ENCODE measurements at regions not wholly inside any gene's neighbourhood (a gene's known extent, or its start where the extent isn't known, plus 50 kb on each side); places are given as distances from the start of the nearest gene placed in this dataset.
"Not testable (repeated sequence)": the region's sequence is repeated elsewhere in the genome, so short reads cannot be mapped to it uniquely, and the experiment has no call there.

- H3K36me3 Mint-ChIP-seq (ENCODE audit: insufficient read depth in 2 of 2): no peaks in the 10 kb centered on the region
Observed at GRCh38 chr12:115870510-115870909, 407.0 kb downstream of the MED13L start.

GRCh38 chr12:115870021-115870420 lies 407.5 kb downstream of the MED13L start:
- H3K4me3 Mint-ChIP-seq: no peak overlapping the region
- no peak overlapping the region for H3K27ac Mint-ChIP-seq
- H3K4me1 Mint-ChIP-seq (ENCODE audit: low read depth): no peaks in the 10 kb centered on the region
- ATAC-seq (replicated peaks in 1 of 2) (no peak), DNase-seq (no peak)
- H3K9me3 Mint-ChIP-seq: no peaks in the 10 kb centered on the region
- peaks cover 32% of the 10 kb centered on the region for H3K27me3 Mint-ChIP-seq (ENCODE audit: low read depth)
- no peaks in the 10 kb centered on the region for H3K36me3 Mint-ChIP-seq (ENCODE audit: insufficient read depth in 2 of 2)

More at GRCh38 chr12:115870510-115870909, 407.0 kb downstream of the MED13L start:
- DNase-seq: no peak
- peaks cover 36% of the 10 kb centered on the region for H3K27me3 Mint-ChIP-seq (ENCODE audit: low read depth)
- no peak overlapping the region for H3K4me3 Mint-ChIP-seq
- no peaks in the 10 kb centered on the region for H3K9me3 Mint-ChIP-seq
- H3K27ac Mint-ChIP-seq: no peak overlapping the region
- H3K4me1 Mint-ChIP-seq (ENCODE audit: low read depth): no peaks in the 10 kb centered on the region
- ATAC-seq (replicated peaks in 1 of 2): no peak

DNA sequence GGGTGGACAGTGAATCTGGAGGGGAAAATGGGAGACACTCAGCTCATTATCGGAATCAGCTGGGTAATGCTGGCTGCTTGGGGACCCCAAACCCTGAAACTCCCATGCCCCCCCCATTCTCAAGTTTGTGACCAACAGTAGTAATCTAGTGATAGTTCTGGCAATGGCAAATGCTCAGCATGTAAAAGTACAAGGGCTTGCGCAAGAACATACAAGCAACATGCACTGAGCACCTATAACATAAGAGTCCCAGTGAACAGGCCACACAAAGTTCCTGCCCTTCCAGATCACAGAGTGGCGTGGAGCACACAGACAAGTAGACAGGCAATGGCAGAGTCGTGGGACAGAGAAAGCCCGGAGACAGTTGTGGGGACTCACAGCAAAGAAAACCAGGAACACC lies 407.9 kb downstream of the MED13L start:
- no peak for DNase-seq
- Mint-ChIP-seq H3K27me3 (ENCODE audit: low read depth) (peaks cover 28% of the 10 kb centered on the region), H3K4me3 (no peak overlapping the region), H3K9me3 (no peaks in the 10 kb centered on the region), H3K27ac (no peak overlapping the region), H3K4me1 (ENCODE audit: low read depth) (no peaks in the 10 kb centered on the region), H3K36me3 (ENCODE audit: insufficient read depth in 2 of 2) (no peaks in the 10 kb centered on the region)
- ATAC-seq (replicated peaks in 1 of 2): no peak

DNA sequence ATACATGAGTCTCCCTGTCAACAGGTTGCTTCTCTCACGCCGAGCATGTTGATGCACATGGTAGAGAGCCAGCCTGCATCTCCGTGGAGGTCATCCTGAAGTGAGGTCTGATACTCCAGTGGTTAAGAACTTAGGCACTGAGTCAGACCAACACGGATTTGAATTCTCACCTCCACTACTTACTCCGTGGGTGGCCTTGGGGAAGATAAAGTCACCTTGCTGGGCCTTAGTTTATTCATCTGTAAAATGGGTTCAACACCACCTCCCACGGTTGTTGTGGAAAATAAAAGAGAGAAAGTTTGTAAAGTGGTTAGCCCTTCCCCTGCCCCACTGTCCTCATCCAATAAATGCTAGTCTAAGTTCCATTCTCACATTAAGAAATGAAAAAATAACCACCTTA lies 408.9 kb downstream of the MED13L start:
- no peak overlapping the region for H3K27ac Mint-ChIP-seq
- H3K27me3 Mint-ChIP-seq (ENCODE audit: low read depth): peaks cover 19% of the 10 kb centered on the region
- no peak overlapping the region for H3K4me3 Mint-ChIP-seq
- no peaks in the 10 kb centered on the region for H3K4me1 Mint-ChIP-seq (ENCODE audit: low read depth)
- DNase-seq: no peak
- ATAC-seq (replicated peaks in 1 of 2): no peak
- H3K9me3 Mint-ChIP-seq: no peaks in the 10 kb centered on the region
- H3K36me3 Mint-ChIP-seq (ENCODE audit: insufficient read depth in 2 of 2): no peaks in the 10 kb centered on the region

DNA sequence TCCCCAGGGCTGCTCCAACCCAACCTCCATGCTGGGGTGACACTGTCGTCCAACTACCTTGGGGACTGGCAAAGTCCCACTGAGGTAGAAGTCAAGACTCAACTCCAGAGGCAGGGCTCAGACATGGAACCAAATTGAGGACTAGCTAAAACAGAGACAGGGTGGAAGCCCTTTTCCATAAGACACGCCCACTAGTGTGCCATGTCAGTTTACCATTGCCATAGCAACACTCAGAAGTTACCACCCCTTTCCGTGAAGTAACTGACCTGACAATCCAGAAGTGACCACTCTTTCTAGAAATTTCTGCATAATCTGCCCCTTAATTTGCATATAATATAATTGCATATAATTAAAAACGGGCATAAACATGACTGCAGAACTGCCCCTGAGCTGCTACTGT lies 409.6 kb downstream of the MED13L start:
- Mint-ChIP-seq H3K4me1 (ENCODE audit: low read depth) (no peaks in the 10 kb centered on the region), H3K9me3 (no peaks in the 10 kb centered on the region), H3K27me3 (ENCODE audit: low read depth) (peaks cover 12% of the 10 kb centered on the region), H3K4me3 (no peak overlapping the region), H3K27ac (no peak overlapping the region), H3K36me3 (ENCODE audit: insufficient read depth in 2 of 2) (no peaks in the 10 kb centered on the region)
- ATAC-seq (replicated peaks in 1 of 2) (no peak), DNase-seq (no peak)

GRCh38 chr12:115866909-115867525 lies 410.5 kb downstream of the MED13L start:
- DNase-seq (no peak), ATAC-seq (replicated peaks in 1 of 2) (no peak)
- H3K27me3 Mint-ChIP-seq (ENCODE audit: low read depth): peaks cover 9% of the 10 kb centered on the region
- no peaks in the 10 kb centered on the region for H3K9me3 Mint-ChIP-seq
- H3K36me3 Mint-ChIP-seq (ENCODE audit: insufficient read depth in 2 of 2): no peaks in the 10 kb centered on the region
- no peaks in the 10 kb centered on the region for H3K4me1 Mint-ChIP-seq (ENCODE audit: low read depth)
- no peak overlapping the region for H3K4me3 Mint-ChIP-seq
- H3K27ac Mint-ChIP-seq: no peak overlapping the region

DNA sequence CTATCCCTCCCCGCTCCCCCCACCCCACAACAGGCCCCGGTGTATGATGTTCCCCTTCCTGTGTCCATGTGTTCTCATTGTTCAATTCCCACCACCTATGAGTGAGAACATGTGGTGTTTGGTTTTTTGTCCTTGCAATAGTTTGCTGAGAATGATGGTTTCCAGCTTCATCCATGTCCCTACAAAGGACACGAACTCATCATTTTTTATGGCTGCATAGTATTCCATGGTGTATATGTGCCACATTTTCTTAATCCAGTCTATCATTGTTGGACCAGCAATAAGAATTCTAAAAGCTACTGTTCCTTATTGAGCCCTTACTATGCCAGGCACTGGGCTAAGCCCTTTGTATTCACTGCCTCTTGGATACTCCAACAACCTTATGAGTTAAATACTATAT lies 411.2 kb downstream of the MED13L start:
- DNase-seq; H3K27ac Mint-ChIP-seq; H3K4me3 Mint-ChIP-seq; H3K36me3 Mint-ChIP-seq (ENCODE audit: insufficient read depth in 2 of 2); H3K9me3 Mint-ChIP-seq; H3K4me1 Mint-ChIP-seq (ENCODE audit: low read depth); ATAC-seq (replicated peaks in 1 of 2): not testable (repeated sequence)
- peaks cover 17% of the 10 kb centered on the region for H3K27me3 Mint-ChIP-seq (ENCODE audit: low read depth)

GRCh38 chr12:115864396-115864795 lies 413.1 kb downstream of the MED13L start:
- Mint-ChIP-seq H3K4me3 (no peak overlapping the region), H3K36me3 (ENCODE audit: insufficient read depth in 2 of 2) (peaks cover 0 to 2% of the 10 kb centered on the region in 2 donors), H3K4me1 (ENCODE audit: low read depth) (no peaks in the 10 kb centered on the region), H3K9me3 (peaks cover 0 to 2% of the 10 kb centered on the region in 2 donors), H3K27ac (no peak overlapping the region), H3K27me3 (ENCODE audit: low read depth) (peaks cover 13% of the 10 kb centered on the region)
- DNase-seq (no peak), ATAC-seq (replicated peaks in 1 of 2) (no peak)

GRCh38 chr12:115860619-115861018 lies 416.9 kb downstream of the MED13L start:
- Mint-ChIP-seq H3K36me3 (ENCODE audit: insufficient read depth in 2 of 2) (peaks cover 0 to 2% of the 10 kb centered on the region in 2 donors), H3K9me3 (peaks cover 0 to 2% of the 10 kb centered on the region in 2 donors), H3K4me3 (no peak overlapping the region), H3K27ac (no peak overlapping the region), H3K27me3 (ENCODE audit: low read depth) (peaks cover 19% of the 10 kb centered on the region), H3K4me1 (ENCODE audit: low read depth) (no peaks in the 10 kb centered on the region)
- no peak for ATAC-seq (replicated peaks in 1 of 2)
- no peak for DNase-seq

- DNase-seq (no peak), ATAC-seq (replicated peaks in 1 of 2) (no peak)
- Mint-ChIP-seq H3K27me3 (ENCODE audit: low read depth) (peaks cover 19% of the 10 kb centered on the region), H3K4me3 (no peak overlapping the region), H3K36me3 (ENCODE audit: insufficient read depth in 2 of 2) (peaks cover 0 to 2% of the 10 kb centered on the region in 2 donors), H3K27ac (no peak overlapping the region), H3K9me3 (peaks cover 0 to 2% of the 10 kb centered on the region in 2 donors), H3K4me1 (ENCODE audit: low read depth) (no peaks in the 10 kb centered on the region)
Observed at GRCh38 chr12:115859231-115859630, 418.3 kb downstream of the MED13L start.

GRCh38 chr12:115857923-115858322 lies 419.6 kb downstream of the MED13L start:
- Mint-ChIP-seq H3K4me3 (no peak overlapping the region), H3K9me3 (peaks cover 0 to 2% of the 10 kb centered on the region in 2 donors), H3K36me3 (ENCODE audit: insufficient read depth in 2 of 2) (peaks cover 0 to 2% of the 10 kb centered on the region in 2 donors), H3K27me3 (ENCODE audit: low read depth) (peaks cover 19% of the 10 kb centered on the region), H3K4me1 (ENCODE audit: low read depth) (no peaks in the 10 kb centered on the region), H3K27ac (no peak overlapping the region)
- ATAC-seq (replicated peaks in 1 of 2) (no peak), DNase-seq (no peak)

DNA sequence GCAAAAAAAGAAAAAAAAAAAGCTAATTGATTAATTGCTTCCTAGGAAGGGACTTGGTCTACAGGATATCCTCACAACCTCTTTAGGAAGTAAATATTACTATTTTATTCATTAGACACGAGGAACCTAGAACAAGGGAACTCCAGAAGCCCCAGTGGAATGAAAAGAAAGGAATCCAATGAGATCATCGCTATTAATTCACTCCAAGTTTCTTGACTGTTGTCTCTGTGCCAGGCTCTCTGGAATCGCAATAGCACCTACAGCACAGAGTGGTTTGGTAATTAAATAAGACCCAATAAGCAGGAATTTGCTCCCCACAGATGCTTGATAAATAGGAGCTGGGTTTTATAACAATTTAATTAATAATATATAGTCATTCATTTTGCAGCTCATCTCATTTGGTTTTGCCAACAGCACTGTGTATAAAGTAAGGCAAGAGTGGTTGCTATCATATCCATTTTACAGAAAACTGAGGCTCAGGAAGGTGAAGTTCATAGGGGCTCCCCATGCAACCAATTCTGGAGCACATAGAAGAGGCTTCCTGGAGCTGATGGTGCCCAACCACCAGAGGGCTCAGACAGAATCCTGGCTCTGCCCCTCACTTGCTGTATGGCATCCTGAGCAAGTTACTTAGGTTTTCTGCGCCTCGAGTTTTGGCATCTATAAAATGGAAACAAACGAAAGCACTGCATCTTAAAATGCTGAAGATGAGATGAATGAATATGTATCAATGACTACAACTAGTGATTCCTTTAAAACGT lies 420.2 kb downstream of the MED13L start:
- DNase-seq: no peak
- ATAC-seq (replicated peaks in 1 of 2): no peak
- Mint-ChIP-seq H3K4me3 (no peak overlapping the region), H3K36me3 (ENCODE audit: insufficient read depth in 2 of 2) (peaks cover 0 to 2% of the 10 kb centered on the region in 2 donors), H3K27me3 (ENCODE audit: low read depth) (peaks cover 19% of the 10 kb centered on the region), H3K9me3 (peaks cover 0 to 2% of the 10 kb centered on the region in 2 donors), H3K4me1 (ENCODE audit: low read depth) (no peaks in the 10 kb centered on the region), H3K27ac (no peak overlapping the region)

GRCh38 chr12:115852054-115852453 lies 425.4 kb downstream of the MED13L start:
- Mint-ChIP-seq H3K9me3 (no peaks in the 10 kb centered on the region), H3K27ac (no peak overlapping the region), H3K4me3 (no peak overlapping the region), H3K27me3 (ENCODE audit: low read depth) (peaks cover 8% of the 10 kb centered on the region), H3K36me3 (ENCODE audit: insufficient read depth in 2 of 2) (no peaks in the 10 kb centered on the region), H3K4me1 (ENCODE audit: low read depth) (no peaks in the 10 kb centered on the region)
- ATAC-seq (replicated peaks in 1 of 2) (no peak), DNase-seq (no peak)

DNA sequence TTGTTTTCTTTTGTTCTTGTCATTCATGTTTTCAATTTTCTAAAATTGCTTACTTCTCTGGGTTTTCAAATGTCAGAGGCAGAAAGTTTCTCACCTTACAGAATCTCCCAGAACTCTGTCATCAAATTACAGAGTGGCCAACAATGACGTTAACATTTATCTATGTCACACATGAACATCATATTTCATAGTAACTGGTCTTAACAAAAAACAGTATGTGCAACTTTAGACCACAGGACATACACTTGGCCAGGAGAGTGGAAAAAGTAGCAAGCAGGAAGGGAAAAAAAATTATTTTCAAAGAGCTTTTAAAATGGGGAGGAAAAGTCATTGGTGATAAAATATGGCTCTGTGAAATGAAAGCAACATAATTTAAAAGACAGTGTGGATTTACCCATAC lies 426.5 kb downstream of the MED13L start:
- peaks cover 8% of the 10 kb centered on the region for H3K27me3 Mint-ChIP-seq (ENCODE audit: low read depth)
- DNase-seq (no peak), ATAC-seq (replicated peaks in 1 of 2) (no peak)
- H3K4me3 Mint-ChIP-seq: no peak overlapping the region
- no peaks in the 10 kb centered on the region for H3K9me3 Mint-ChIP-seq
- H3K36me3 Mint-ChIP-seq (ENCODE audit: insufficient read depth in 2 of 2): no peaks in the 10 kb centered on the region
- H3K27ac Mint-ChIP-seq: no peak overlapping the region
- H3K4me1 Mint-ChIP-seq (ENCODE audit: low read depth): no peaks in the 10 kb centered on the region
